Left hindlimb (tissue), 1 donor: ENCODE measurements at regions not wholly inside any gene's neighbourhood (a gene's known extent, or its start where the extent isn't known, plus 50 kb on each side); places are given as distances from the start of the nearest gene placed in this dataset.

Source experiments
- DNase-seq: peaks from one replicate; pipeline ENCODE4 v3.0.0-alpha.2; 2018

GRCh38 chr18:47530695-47531094, 279.2 kb upstream of the SKOR2 start:
- DNase-seq = no peak

DNA sequence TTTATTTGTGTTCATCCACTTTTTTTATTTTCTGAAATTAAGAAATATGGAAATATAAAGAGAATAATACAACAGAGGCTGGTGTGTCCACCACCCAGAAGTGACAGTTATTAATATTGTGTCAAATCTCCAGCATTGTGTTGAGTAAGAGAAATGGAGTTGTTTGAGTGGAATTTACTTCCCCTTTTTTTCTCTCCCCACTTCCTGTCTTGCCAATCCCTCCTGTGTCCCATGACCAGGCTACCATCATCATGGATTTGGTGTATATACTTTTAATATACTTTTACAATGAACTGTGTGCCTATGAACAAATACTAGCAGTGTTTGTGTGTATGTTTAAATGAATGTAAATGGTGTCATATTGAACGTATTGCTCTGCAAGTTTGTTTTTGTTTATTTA, 276.9 kb upstream of the SKOR2 start:
- no peak for DNase-seq

- no peak for DNase-seq
These were observed 274.7 kb upstream of the SKOR2 start for GRCh38 chr18:47526147-47526546.

GRCh38 chr18:47522359-47522758, 270.9 kb upstream of the SKOR2 start:
- no peak for DNase-seq

- no peak for DNase-seq
These were observed 268.8 kb upstream of the SKOR2 start for GRCh38 chr18:47520263-47520662.

GRCh38 chr18:47519706-47520105, 268.2 kb upstream of the SKOR2 start:
- DNase-seq = no peak

DNA sequence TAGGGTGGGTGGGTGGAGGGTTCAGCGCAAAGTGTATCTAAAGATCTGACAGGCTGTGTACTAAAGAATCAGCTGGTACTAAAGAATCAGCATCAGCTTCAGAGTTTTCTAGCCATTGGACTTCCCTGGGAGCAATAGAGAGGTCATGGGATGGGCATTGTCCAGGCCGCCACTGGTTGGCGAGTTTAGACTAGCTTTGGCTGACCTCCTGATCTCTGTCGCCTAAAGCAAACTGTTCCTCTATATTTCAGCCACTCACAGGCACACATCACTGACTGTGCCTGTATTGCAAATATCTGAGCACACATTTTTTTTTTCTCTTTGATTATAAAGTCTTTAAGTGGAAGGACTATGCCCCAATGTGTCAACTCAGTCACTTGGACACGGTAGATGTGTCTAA, 267.8 kb upstream of the SKOR2 start:
- DNase-seq = no peak

- no peak for DNase-seq
These were observed 262.2 kb upstream of the SKOR2 start for GRCh38 chr18:47513614-47514013.

DNA sequence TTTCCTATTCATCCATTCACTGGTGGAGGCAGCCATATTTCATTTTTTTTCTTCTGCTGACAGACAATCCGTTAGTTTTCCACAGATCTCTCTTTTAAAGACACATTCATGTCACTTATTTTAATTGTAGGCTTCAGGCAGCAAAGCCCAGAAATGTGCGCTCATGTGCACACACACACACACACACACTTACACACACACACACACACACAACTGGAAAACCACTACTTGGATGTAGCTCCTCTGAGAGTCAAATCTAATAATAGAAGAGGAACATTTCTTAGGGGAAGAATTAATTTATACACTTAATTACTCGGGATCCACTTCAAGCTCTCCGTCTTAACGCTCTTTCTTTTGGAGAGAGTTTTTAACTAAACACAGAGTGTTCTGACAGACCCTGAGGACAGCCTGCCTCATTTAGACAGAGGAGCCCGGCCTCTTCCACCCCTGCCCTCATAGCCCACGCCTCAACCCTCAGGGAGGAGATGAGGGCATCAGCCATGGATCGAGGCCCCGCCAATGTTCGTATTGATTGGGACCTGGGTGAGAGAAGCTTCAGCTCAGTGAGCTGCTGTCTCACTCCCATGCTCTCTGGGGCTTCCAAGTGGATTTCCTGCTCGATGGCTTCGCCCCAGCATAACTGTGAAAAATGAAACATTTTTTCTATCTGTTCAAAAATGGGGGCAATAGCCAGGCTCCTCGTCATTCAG, 261.4 kb upstream of the SKOR2 start:
- DNase-seq = no peak

DNA sequence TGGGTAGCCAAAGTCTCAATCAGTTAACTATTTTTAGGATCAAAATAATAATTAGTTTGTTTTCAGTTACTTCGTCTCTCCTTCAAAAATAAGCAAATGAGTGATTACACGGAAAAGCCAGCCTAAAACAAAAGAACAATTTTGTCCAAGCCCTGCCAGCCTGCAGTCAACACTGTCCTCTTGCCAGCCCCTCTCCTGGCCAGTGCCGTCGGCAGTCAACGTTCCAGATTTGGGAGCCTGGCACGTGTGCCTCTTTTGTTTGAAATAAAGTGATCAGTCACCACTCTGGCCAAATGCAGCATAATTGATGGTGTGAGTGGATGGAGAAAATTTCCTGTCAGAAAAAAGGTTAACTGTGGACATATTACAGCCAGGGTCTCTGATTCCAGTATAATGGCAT, 260.6 kb upstream of the SKOR2 start:
- DNase-seq = no peak

DNA sequence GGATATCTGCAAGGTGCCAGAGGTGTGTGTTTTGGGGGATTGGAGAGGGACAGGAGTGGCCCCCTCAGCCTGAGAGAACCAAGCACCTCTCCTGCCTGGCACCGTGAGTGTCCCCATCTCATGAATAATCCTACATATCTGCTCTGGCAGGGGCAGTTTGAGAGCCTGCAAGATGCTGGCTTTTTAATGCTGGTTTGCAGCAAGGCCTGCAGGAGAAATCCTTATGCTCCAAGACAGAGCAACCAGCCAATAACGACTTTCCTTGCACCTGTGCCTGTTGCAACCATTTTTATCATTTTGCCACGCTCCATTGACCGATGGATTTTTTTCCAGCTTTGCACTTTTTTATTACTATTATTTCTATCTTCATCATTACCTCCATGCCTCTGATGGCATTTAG, 259.4 kb upstream of the SKOR2 start:
- DNase-seq = no peak

GRCh38 chr18:47507651-47508050, 256.2 kb upstream of the SKOR2 start:
- DNase-seq = no peak

GRCh38 chr18:47506897-47507296, 255.4 kb upstream of the SKOR2 start:
- DNase-seq = no peak

- DNase-seq = no peak
These were observed 250.5 kb upstream of the SKOR2 start for GRCh38 chr18:47501946-47502345.

- DNase-seq = no peak
These were observed 249.5 kb upstream of the SKOR2 start for GRCh38 chr18:47500930-47501329.

DNA sequence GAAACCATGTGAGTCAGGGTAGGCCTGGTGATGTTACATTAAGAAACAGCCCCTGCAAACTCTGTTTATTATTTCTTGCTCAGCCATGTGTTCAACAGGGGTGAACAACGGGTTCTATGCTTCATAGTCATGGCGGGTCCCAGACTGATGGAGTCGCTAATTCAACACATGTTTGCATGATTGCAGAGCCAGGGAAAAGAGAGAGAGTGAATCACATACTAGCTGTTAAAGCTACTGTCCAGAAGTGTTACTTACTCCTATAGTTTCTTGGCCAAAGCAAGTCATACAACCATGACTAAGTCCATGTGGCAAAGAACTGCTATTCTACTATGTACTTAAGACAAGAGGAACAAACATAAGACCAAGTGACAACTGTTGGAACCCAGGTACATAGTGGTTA, 241.2 kb upstream of the SKOR2 start:
- no peak for DNase-seq

DNA sequence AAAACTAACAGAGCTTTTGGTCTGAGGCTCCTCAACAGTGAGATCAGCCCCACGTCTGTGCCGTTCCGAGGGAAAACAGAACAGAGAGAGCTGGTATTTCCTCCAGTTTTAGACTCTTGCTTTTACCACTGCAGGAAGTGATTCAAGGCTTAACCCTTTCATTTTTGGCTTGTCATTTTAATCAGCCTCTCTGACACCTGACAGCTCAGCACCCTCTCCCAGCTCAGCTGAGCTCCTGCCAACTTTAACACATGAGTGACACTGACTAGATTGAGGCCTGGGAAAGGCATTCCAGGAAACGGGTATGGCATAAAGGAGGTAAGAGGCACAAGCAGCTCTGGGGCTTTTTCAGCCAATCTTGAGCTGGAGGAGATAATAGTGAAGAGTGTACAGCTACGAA, 239.4 kb upstream of the SKOR2 start:
- DNase-seq = no peak

GRCh38 chr18:47485221-47485797, 233.8 kb upstream of the SKOR2 start:
- no peak for DNase-seq

DNA sequence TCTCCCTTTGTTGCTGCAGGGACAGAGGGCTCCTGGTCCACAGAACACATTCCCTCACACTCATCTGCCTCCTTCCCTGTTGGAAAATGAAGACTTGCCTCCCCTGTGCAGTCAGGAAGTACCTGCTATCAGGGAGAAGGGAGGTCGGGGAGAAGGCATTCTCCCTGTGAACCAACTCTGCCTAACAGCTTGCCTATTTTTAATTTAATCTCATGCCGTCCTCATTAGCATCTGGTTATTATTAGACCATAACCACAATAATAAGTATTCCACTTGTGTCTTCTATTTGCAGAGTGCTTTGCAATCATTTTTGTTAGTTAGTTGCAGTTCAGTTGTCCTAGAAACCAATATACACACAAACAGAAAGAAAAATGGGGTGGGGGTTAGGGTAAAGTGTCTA, 232.6 kb upstream of the SKOR2 start:
- DNase-seq = no peak

GRCh38 chr18:47480166-47480565, 228.7 kb upstream of the SKOR2 start:
- no peak for DNase-seq

GRCh38 chr18:47471784-47472183, 220.3 kb upstream of the SKOR2 start:
- DNase-seq = no peak

DNA sequence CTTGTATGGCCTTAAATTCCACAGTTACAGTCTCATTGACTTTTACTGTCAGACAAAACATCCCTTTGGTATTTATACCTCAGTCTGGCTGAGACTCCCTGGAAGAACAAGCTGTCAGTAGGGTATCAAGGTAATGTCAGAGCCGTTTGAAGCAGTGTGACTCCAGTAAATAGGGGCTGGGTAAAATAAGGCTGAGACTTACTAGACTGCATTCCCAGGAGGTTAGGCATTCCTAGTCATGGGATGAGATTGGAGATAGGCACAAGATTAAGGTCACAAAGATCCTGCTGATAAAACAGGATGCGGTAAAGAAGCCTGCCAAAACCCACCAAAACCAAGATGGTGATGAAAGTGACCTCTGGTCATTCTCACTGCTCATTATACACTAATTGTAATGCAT, 219.5 kb upstream of the SKOR2 start:
- DNase-seq = no peak

DNA sequence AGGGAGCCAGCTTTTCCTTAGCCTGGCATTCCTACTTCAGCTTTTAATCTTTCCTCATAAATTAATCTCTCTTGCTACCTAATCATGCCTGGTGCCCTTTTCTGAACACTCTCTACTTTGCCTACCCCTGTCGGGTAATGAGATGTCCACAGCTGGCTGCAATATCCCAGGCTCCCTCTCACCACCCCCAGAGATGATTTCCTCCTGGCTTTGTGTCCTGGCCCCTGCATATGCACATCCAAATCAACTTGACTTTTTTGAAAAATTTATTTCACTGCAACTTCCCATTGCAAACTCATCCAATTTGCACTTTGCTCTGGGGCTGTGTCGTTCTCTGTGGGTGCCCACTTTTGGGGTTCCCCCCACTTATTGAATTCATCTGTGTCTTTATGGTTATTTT, 218.1 kb upstream of the SKOR2 start:
- DNase-seq = no peak

DNA sequence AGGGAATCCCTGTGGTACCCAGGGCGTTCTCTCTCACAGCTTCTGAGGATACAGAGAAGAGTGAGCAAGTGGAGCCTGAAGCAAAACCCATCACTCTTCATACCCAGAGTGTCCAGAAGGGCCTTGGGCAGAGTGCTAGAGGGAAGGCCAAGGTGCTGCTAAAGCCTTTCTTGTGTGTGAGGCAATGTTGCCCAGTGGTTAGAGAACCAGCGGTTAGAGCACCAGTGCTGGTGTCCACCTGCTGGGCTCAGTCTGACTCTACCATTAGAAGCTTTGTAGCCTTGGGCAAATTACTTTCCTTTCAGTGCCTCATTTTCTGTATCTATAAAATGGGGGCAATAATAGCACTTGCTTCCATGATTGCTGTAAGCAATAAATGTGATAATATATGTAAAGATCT, 210.5 kb upstream of the SKOR2 start:
- no peak for DNase-seq

GRCh38 chr18:47461406-47461948, 210.0 kb upstream of the SKOR2 start:
- DNase-seq = no peak
